ENCODE measurements at regions not wholly inside any gene's neighbourhood (a gene's known extent, or its start where the extent isn't known, plus 50 kb on each side); places are given as distances from the start of the nearest gene placed in this dataset.

DNA sequence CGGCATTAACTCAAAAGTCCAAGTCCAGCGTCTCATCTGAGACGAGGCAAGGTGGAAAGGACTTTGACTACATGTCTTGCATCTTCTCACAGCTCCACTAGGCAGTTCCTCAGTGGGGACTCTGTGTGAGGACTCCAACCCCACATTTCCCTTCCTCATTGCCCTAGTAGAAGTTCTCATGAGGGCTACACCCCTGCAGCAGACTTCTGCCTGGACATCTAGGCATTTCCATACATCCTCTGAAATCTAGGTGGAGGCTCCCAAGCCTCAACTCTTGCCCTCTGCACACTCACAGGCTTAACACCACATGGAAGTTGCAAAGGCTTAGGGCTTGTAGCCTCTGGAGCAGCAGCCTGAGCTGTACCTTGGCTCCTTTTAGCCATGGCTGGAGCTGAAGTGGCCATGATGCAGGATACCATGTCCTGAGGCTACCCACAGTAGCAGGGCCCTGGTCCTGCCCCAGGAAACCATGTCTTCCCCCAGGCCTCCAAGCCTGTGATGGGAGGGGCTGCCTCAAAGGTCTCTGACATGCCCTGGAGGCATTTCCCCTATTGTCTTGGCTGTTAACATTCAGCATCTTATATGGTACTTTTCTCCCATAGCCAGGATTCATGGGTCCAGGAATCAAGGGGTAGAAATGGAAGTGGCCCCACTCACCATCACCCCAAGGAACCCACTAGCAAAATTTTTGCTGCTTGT lies 194.6 kb upstream of the KCNG1 start:
- no peak for DNase-seq (ENCODE audit: low read depth in 2 of 2)

DNA sequence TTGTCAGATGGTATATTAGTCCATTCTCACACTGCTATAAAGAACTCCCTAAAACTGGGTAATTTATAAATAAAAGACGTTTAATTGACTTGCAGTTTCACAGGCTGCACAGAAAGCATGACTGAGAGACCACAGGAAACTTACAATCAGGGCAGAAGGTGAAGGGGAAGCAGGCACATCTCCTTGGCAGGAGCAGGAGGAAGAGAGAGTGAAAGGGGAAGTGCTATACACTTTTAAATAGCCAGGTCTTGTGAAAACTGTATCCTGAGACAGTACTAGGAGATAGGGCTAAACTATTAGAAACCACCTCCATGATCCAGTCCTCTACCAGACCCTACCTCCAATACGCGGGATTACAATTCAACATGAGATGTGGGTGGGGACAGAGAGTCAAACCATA lies 193.9 kb upstream of the KCNG1 start:
- no peak for DNase-seq (ENCODE audit: low read depth in 2 of 2)

DNA sequence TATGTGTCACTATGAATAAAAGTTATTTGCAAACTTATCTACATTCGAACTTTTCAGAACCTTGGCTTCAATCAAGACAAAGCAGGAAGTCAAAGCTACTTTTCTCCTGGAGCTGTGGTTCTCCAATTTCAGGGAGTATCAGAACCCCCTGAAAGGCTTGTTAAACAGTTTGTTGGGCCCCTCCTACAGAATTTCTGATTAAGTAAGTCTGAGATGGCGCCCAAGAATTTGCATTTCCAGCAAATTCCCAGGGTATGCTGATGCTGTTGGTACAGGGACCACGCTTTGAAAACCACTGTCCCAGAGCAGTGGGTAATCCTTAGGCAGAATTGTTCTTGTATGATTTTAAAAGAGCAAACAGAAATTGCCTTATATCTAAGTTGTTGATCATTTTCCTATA lies 189.9 kb upstream of the KCNG1 start:
- no peak for DNase-seq (ENCODE audit: low read depth in 2 of 2)

DNA sequence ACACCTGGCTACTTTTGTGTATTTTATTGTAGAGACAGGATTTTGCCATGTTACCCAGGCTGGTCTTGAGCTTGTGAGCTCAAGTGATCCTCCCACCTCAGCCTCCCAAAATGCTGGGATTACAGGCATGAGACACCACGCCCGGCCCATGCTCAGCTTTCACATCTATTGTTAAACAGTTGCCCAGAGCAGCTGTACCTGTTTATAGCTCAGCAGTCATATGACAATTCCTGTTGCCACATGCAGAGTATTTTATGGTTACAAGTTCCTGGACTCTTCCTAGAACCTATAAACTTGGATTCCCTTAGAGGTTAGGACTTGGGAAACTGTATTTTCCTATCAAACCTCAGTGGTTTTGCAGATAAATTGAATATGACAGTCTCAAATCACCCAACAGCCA lies 188.3 kb upstream of the KCNG1 start:
- no peak for DNase-seq (ENCODE audit: low read depth in 2 of 2)

DNA sequence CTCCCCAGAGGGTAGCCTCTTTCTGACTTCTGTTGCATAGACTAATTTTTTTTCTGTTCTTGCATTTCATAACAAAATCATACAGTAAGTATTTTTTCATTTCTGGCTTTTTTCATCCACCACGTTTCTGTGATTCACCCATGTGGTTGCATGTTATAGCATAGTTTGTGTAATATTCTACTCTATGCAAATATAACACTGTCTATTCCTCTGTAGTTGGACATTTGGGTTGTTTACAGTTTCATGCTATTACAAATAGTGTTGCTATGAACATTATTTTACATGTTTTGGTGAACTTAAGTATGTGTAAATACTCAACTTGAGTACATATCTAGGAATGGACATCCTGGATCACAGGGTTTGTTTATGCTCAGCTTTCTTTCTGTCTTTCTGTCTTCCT lies 187.2 kb upstream of the KCNG1 start:
- no peak for DNase-seq (ENCODE audit: low read depth in 2 of 2)

DNA sequence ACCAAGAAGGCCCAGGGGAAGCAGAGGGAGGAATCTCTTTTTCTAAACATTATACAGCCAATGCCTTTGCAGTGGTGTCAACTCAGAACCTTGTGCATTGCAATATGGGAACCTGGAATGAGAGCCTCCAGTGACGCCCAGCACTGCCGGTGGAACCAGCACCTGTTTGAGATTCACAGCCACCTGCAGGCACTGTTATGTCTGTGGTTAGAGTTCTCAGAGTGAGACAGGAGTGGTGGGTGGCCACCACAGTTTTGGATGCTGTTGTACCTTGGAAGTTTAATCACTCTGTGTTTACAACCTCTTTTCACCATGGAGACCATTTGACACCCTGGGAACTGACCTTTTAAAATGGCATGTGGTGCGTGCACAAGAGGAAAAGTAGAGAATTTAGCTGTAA lies 185.3 kb upstream of the KCNG1 start:
- no peak for DNase-seq (ENCODE audit: low read depth in 2 of 2)

DNA sequence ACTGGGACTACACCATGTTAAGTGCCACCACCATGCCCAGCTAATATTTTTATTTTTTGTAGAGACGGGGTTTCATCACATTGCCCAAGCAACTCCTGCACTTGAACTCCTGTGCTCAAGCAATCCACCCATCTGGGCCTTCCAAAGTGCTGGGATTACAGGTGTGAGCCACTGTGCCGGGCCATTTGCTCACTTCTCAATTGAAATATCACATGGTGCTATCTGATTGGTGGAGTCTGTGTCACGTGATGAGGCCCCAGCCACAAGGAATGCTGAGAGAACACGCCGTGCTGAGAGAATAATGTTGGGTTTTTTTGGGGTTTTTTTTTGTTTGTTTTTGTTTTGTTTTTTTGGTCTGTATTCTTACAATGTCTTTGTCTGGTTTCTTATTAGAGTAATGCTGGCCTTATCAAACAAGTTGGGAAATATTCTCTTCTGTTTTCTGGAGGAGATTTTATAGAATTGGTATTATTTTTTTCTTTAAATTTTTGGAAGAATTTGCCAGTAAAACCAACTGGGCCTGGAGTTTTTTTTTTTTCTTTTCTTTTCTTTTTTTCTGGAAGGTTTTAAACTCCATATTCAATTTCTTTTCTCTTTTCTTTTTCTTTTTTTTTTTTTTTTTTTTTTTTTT lies 183.2 kb upstream of the KCNG1 start:
- no peak for DNase-seq (ENCODE audit: low read depth in 2 of 2)

DNA sequence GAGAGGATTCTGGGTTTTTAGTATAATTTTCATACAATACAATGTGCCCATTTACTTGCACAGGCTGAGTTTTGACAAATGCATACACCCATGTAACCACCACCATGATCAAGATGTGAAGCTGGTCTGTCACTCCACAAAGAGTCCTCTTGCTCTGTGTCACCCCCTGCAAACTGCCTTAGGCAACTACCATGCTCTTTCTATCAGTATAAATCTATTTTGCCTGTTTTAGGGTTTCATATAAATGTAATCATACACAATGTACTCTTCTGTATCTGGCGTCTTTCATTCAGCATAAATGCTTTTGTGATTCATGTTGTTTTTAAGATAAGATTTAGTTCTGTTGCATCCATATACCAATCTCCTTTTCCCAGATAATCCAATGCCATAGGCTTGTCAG lies 181.9 kb upstream of the KCNG1 start:
- DNase-seq (ENCODE audit: low read depth in 2 of 2), result no peak

DNA sequence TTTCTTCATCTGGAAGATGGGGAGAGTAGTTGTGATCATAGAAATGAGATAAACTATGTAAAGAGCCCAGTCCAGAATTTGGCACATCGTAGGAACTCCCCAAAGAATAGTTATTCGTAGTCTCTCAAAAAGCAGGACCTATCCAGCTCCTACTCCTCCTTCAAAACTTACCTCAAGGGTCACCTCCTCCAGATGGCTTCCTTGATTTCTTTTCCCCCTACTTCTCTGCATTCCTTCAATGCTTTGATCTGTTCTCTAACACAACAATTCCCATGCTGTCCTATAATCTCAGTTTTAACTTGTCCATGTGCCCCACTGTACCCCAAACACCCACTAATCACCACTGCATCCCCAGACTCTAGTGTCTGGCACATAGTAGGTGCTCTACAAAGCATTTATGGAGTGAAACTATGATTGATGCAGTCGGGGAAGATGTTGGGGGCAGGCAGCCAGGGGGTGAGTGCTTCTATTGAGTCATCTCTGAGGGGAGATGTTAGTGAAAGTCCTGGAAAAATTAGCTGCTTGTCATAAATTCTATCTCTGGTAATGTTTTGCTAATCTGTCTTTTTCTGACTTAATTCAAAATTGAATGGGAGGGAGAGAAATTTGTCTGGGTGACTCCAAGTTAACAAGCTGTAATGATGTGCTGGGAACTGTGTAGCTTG lies 181.3 kb upstream of the KCNG1 start:
- DNase-seq (ENCODE audit: low read depth in 2 of 2), result no peak

DNA sequence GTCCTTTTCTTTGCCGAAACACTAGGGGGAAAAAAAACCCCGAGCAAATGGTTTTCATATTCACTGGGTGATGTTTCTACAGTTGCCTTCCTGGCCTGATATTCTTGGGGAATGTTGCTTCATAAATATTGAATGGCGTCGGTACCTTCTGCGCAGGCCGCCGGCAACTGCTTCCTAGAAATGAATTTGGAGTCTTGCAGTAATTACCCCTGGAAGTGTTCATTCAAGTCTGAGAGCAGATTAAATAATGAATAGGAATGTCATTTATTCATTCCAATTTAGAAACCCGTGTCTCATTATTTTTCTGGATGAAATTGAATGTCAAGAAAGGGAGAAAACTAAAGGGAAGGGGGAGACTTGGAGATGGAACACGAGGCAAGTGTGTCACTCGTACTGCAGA lies 179.4 kb upstream of the KCNG1 start:
- no peak for DNase-seq (ENCODE audit: low read depth in 2 of 2)

DNA sequence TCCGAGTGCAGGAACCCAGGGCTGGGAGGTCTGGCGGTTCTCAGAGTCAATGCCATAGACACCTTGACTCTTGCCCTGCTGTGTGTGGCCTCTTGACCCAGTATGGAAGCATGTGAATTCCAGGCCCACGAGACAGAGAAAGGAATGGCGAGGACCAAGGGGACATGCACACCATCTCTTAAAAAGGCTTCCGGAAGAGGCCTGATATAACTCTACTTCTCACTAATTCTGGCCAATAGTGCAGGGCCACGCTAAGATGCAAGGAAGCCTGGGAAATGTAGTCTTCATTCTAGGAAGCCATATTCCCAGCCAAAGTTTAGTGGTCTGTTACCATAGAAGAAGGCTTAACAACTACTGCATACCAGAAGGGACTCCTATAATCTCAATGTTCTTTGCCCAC lies 177.0 kb upstream of the KCNG1 start:
- DNase-seq (ENCODE audit: low read depth in 2 of 2), result no peak

DNA sequence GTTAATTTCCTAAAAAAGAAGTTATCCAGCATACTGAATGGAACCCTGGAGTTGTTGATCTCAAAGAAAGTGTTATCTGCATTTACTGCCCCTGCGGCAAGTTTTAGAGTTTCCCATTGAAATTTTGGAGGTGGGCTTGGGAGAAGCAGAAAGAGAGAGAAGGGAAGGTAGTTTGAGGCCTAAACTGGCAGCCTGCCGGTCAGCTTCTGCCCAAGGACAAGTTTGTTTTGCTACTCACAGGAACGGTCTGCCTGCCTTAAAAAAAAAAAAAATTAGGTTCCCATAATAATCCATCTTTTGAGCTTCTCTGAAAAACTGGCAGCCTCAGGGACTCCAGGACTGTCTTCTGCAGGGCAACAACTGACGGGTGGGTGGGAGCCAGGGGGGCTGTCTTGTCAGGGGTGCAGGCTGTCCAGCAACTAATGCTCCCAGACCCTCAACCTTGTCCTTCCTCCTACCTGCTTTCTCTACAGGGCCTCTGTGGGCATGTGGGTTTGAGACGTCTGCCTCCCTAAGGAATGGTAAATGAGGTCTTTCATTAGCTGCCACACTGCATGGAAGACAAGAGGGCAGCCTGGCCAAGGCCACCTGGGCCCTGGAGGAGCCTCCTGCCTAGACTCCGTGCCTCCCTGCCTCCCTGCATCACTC lies 176.1 kb upstream of the KCNG1 start:
- DNase-seq (ENCODE audit: low read depth in 2 of 2), result no peak

DNA sequence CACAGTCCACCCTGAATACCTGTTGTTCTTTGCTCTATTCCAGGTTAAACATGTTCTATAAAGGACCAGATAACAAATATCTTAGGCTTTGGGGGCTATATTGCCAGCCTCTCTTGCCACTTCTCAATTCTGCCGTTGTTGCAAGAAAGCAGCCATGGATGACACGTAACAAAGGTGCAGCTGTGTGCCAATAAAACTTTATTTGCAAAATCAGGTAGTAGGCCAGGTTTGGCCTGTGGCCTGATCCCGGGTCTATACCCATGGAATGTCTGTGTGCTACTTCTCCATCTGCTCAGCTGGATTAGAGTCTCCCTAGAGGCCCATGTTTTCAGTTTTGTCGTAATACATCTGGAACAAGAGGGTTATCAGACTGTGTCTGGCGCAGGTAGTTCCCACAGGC lies 175.3 kb upstream of the KCNG1 start:
- no peak for DNase-seq (ENCODE audit: low read depth in 2 of 2)

DNA sequence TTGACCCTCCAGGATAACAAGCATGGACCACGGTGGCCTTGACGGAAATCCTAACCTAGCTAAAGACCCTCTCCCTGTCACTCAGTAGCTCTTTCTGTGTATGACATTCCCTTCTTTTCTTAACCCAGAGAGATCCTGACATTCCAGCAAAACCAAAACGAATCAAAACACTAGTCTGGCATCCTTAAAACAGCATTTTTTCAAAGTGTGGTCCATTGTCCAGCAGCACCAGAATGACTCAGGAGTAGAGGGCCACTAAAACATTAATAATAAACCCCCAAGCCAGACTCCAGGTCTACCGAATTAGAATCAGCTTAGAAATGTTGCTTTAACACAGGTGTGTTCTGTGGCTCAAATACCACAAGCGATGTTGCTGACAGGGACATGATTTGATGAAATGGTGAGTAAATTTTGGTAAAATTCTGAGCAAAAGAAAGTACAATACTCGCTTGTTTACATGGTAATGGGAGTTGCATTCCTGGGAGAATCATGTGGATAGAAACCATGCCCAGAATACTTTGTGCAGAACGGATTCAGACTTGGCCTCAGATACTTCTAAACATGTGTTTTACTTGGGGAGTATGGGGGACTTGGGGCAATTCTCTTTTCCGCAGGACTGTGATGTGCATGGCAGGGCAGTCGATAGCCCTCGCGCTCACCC lies 174.2 kb upstream of the KCNG1 start:
- no peak for DNase-seq (ENCODE audit: low read depth in 2 of 2)

DNA sequence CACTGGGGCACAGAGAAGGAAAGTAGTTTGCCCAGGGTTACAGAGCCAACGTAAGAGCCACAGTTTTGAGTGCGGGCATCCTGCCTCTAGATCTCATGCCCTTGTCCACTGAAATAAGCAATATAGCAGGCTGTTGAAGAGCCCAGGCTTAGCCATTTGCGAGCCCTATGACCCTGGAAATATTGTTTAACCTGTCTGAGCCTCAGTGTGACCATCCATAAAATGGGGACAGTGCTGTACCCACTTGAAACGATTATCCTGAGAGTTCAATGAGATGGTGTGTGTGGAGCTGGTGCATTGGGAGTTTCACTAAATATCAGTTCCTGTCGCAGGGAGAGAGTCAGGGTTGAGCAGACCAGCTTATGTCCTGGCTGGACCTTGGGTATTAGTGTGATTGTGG lies 173.1 kb upstream of the KCNG1 start:
- DNase-seq (ENCODE audit: low read depth in 2 of 2), result no peak

DNA sequence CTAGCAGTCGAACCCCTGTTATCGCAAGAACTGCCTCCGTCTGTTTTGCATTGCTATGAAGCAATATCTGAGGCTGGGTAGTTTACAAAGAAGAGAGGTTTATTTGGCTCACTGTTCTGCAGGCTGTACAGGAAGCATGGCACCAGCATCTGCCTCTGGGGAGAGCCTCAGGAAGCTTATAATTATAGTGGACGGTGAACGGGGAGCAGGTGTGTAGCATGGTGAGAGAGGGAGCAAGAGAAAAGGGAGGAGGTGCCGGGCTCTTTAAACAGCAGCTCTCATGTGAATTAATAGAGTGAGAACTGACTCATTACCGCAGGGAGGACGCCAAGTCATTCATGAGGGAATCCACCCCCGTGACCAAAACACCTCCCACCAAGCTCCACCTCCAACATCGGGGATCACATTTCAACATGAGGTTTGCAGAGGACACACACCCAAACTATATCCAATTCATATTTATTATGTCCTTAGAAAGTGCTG lies 172.6 kb upstream of the KCNG1 start:
- DNase-seq (ENCODE audit: low read depth in 2 of 2), result no peak

DNA sequence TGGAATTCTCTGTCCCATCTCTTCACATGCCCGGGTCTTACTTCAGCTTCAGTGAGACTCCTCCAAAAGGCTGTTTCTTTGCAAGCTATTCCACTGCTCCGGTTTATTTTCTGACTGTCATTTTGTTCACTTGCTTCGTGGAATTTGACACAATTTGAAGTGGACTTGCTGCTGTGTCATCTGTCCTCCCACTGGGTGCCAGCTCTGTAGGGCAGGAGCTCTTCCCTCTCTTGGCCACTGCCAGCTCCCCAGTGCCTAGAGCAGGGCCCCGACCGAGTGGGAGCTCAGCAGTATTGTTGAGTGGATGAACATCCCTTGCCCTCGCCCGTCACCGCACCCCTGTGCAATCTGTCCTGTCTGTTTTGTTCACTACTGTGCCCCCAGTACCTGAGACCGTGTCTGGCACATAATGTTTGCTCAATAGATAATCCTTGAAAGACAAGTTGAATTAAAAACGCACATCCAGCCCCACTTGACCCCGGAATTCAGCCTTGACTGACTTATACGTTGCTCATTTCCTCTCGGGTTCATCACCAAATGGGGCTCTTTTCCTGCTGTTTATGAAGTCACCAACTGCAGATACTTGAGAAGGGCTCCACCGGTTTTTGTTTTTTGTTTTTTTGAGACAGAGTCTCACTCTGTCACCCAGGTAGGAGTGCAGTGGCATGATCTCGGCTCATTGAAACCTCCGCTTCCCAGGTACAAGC lies 170.3 kb upstream of the KCNG1 start:
- no peak for DNase-seq (ENCODE audit: low read depth in 2 of 2)

DNA sequence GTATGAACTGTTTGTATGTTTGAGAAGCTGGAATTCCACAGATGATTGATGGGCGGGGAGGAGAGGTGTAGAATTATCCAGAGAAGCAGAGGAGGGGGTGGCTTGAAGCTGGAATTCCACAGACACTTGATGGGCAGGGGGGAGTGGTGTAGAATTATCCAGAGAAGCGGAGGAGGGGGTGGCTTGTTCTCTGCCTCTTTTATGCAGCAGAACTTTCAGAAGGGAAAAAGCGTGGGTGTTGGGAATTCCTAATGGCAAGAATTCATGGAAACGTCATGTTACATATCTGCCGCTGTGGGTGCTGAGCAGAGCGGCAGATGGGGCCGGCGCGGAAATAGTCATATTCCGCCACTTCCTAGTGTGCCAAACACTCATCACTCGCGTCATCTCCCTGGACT lies 167.9 kb upstream of the KCNG1 start:
- DNase-seq (ENCODE audit: low read depth in 2 of 2), result no peak

DNA sequence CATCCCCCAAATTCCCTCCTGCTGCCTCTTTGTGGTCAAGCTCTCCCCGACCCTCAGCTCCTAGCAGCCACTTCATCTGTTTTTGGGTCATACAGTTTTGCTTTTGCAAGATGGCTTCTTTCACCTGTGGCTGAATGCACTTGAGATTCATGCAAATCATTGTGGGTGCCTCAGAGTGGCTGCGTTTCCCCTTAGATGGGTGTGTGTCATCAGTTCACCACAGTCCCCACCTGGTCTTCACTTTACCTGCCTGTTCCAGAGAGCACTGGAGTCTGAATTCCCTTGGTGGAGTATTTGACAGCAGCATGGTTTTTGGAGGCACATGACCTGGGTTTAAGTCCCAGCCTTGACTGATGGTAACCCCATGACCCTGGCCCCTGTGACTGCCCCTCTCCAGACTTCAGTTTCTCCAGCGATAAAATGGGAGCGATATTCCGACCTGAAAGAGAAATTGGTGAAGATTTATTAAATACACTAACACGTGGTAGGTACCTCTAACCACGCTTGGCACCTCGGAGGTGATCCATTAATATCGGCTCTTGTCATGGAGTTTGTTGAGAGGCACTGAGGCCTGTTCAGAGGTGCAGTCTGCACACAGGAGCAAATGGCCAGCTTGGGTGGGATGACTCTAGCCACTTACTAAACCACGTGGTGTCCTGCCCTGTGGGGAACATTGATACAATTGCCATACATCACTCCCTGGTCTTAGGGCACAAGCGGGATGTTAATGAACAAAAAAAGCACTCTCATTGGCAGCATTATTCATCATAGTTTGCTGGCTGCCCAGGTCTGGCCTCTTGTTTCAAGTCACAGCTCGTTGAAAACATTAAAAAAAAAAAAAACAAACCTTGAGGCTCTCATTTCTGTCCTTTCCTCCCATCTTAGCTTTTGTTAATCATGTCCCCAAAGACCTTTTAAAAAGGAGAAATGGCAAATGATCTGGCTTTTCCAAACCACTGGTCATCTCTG lies 167.2 kb upstream of the KCNG1 start:
- no peak for DNase-seq (ENCODE audit: low read depth in 2 of 2)

DNA sequence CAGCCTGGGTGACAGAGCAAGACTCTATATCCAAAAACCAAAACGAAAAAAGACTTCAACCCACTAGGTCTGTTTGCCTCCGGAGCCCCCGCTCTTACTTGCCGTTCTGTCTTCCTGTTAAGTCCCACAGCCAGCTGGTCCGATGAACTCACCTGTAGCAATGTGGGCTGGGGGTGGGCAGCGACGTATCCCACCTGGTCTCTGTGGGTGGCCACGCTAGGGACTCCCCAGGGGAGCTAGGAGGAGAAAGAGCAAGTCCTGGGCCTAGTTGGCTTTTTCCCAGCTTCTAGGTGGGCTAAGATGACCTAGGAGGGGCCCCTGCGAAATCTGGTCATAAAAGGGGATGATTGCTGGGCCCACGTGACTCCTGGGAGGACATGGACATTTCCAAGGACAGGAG lies 166.0 kb upstream of the KCNG1 start:
- no peak for DNase-seq (ENCODE audit: low read depth in 2 of 2)

Measured in stimulated activated CD8-positive, alpha-beta memory T cell treated with anti-CD3 and anti-CD28 coated beads, Interleukin-15, amount 100 ng/mL, for 48 hours (primary cell).